BE2C (cell line): ENCODE measurements at regions not wholly inside any gene's neighbourhood (a gene's known extent, or its start where the extent isn't known, plus 50 kb on each side); places are given as distances from the start of the nearest gene placed in this dataset.

Experiments used
- DNase-seq: peaks from one replicate; pipeline ENCODE4 v3.0.0-alpha.2; 2020
- H3K27me3 ChIP-seq: fragments of 250-450 bp; sonication (Bioruptor Pico); 2 replicates; pipeline ENCODE4 v1.5.1; 2020; ENCODE audit warnings: mild to moderate bottlenecking
- H3K36me3 ChIP-seq: fragments of 250-450 bp; sonication (Bioruptor Pico); 2 replicates; pipeline ENCODE4 v1.5.1; 2020; ENCODE audit warnings: mild to moderate bottlenecking
- H3K4me1 ChIP-seq: fragments of 250-450 bp; sonication (Bioruptor Pico); 2 replicates; pipeline ENCODE4 v1.5.1; 2020
- H3K4me3 ChIP-seq: 2 replicates; pipeline ENCODE4 v1.5.1; 2011; ENCODE audit warnings: low read depth, low read length
- H3K9me3 ChIP-seq: fragments of 250-450 bp; sonication (Bioruptor Pico); 2 replicates; pipeline ENCODE4 v1.5.1; 2020
- TF ChIP-seq, protein P1 (sequence below): IDR thresholded peaks from 2 replicates; pipeline ENCODE4 v1.5.1; 2012; ENCODE audit warnings: mild to moderate bottlenecking, low read depth, low read length

DNA sequence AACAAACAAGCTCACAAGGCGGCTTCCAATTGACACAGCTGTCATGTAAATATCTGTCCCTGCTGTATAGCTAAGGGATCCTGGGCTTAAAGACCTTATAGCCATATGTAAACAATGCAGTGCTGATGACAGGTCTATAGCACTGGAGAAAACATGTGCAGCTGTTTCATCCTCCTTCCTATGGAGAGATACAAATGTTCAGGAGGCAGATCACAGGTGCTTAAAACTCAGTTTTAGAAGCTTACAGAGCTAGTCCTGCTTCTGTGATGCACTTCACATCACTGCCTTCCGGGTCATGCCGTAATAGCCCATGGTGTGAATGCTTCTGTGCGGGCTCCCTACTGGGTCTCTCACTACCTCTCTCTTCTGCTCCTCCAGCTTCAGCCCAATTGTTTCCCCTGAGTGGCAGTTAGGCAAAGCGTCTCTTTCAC is 262.4 kb upstream of the CHST9 start:
- Histone ChIP-seq H3K4me1 (no peaks in the 10 kb centered on the region), H3K4me3 (no peak overlapping the region), H3K9me3 (no peaks in the 10 kb centered on the region), H3K36me3 (no peaks in the 10 kb centered on the region), H3K27me3 (no peaks in the 10 kb centered on the region)
- TF ChIP-seq, protein P1, sequence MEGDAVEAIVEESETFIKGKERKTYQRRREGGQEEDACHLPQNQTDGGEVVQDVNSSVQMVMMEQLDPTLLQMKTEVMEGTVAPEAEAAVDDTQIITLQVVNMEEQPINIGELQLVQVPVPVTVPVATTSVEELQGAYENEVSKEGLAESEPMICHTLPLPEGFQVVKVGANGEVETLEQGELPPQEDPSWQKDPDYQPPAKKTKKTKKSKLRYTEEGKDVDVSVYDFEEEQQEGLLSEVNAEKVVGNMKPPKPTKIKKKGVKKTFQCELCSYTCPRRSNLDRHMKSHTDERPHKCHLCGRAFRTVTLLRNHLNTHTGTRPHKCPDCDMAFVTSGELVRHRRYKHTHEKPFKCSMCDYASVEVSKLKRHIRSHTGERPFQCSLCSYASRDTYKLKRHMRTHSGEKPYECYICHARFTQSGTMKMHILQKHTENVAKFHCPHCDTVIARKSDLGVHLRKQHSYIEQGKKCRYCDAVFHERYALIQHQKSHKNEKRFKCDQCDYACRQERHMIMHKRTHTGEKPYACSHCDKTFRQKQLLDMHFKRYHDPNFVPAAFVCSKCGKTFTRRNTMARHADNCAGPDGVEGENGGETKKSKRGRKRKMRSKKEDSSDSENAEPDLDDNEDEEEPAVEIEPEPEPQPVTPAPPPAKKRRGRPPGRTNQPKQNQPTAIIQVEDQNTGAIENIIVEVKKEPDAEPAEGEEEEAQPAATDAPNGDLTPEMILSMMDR, result no peak
- DNase-seq, result no peak

DNA sequence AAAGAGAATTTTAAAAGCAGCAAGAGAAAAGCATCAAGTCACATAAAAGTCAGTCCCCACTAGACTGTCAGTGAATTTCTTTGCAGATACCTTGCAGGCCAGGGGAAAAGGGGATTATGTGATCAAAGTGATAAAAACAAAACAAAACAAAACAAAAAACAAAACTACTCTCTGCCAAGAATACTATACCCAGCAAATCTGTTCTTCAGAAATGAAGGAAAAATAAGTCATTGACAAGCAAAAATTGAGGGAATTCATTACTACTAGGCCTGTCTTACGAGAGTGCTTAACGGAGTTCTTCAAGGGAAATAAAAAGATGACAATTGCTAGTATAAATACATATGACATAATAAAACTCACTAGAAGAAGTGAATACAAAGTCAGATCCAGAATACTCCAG is 245.5 kb upstream of the CHST9 start:
- TF ChIP-seq, protein P1, result no peak
- H3K27me3 ChIP-seq, result no peaks in the 10 kb centered on the region
- no peaks in the 10 kb centered on the region for H3K9me3 ChIP-seq
- H3K4me1 ChIP-seq, result no peaks in the 10 kb centered on the region
- H3K4me3 ChIP-seq, result no peak overlapping the region
- no peak for DNase-seq
- no peaks in the 10 kb centered on the region for H3K36me3 ChIP-seq

DNA sequence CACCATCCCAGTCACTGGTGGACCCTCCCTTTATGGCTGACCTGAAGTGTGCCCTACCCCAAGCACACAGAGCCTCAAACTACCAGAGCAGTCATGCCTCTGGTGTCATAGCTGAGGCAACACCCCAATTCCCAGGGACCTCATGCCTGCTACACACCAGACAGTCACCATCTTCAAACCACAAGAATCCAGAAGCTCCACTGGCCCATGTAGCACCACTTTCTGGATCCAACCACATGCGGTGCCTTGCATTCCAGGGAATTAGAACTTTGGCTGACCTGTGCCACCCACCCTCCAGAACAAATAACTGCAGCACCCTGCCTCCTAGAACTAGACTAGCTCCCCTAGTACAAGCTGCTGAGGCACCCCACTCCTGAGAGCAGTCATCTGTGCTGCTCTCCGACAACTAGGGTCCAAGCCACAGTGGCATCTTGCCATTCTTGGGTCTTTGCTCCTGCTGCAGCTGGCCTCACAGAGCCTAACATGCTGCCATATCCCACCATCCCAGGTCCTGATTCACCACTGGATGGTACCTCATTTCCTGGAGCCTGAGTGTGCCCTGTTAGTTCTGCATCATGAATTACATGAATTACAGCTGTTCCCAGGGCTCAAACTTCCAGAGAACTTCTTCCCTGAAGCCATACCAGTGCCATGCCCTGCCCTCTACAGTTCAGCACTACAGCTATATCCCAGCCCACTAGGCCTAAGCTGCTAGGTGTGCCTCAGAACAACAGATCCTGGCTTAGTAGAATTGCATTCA is 243.8 kb upstream of the CHST9 start:
- Histone ChIP-seq H3K4me3 (no peak overlapping the region), H3K4me1 (no peaks in the 10 kb centered on the region), H3K36me3 (no peaks in the 10 kb centered on the region), H3K27me3 (no peaks in the 10 kb centered on the region), H3K9me3 (no peaks in the 10 kb centered on the region)
- DNase-seq, result no peak
- TF ChIP-seq, protein P1, result no peak

DNA sequence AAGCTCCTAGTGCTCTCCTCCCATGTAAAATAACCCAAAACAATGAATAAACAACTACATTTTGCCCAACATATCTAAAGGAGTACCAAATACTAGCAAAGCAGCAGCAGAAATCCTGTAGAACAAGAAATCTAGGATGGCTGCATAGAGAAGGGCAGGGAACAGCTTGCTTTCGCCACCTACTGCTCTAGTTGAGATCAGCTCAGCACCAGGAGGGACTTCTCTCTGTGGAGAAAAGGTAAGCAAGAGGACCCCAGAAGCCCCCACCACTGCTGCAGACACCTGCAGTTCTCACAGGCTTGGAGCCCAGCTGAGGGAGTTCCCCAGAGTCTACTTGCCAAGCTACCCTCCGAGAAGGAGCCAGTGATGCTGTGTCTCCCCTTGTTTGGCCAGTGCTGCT is 243.0 kb upstream of the CHST9 start:
- H3K4me3 ChIP-seq, result no peak overlapping the region
- no peak for DNase-seq

DNA sequence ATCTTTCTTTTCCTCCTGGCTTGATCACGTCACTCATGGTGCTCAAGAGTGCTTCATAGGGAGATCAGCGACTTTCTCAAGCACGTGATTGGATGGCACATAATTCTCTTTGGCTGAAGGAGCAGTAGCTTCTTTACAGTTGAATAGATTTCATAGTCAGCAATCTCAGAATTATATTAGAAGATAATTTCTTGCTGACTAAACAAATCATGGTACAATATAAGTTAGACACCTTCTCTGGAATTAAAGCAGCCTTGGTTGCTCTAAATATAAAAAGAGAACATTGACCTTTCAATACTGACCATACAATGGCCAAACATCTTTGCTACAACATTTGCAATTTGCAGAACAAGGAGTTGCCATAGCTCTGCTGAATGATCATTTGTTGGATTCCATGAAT is 238.5 kb upstream of the CHST9 start:
- DNase-seq, result no peak
- TF ChIP-seq, protein P1, result no peak
- no peaks in the 10 kb centered on the region for H3K4me1 ChIP-seq
- H3K4me3 ChIP-seq, result no peak overlapping the region
- no peaks in the 10 kb centered on the region for H3K27me3 ChIP-seq
- no peaks in the 10 kb centered on the region for H3K36me3 ChIP-seq
- H3K9me3 ChIP-seq, result no peaks in the 10 kb centered on the region

More for the DNA sequence above, 243.0 kb upstream of the CHST9 start:
- TF ChIP-seq, protein P1, result no peak
- Histone ChIP-seq H3K27me3 (no peaks in the 10 kb centered on the region), H3K9me3 (no peaks in the 10 kb centered on the region), H3K4me1 (no peaks in the 10 kb centered on the region), H3K36me3 (no peaks in the 10 kb centered on the region)

DNA sequence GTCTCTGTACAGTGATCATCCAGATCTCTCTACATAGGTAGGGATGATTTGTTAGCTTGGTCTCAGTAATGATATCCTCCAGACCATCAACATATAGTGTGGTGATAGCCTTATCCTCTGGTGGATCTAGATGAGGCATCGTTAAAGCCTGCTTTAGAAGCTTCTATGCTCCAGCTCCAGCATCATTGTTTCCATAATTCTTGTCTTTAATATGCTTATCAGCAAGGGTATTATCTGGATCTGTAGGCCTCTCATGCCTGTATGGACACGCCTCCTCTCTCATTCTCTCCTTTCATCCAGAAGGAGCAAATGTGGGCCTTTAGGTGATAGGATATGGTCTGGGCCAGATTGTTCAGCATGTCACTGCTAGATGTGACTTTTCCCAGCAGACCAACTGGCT is 234.5 kb upstream of the CHST9 start:
- DNase-seq, result no peak
- no peaks in the 10 kb centered on the region for H3K27me3 ChIP-seq
- TF ChIP-seq, protein P1, result no peak
- no peaks in the 10 kb centered on the region for H3K36me3 ChIP-seq
- H3K9me3 ChIP-seq, result no peaks in the 10 kb centered on the region
- no peak overlapping the region for H3K4me3 ChIP-seq
- H3K4me1 ChIP-seq, result no peaks in the 10 kb centered on the region
